Muscle of back (tissue), 3 donors: ENCODE measurements at regions not wholly inside any gene's neighbourhood (a gene's known extent, or its start where the extent isn't known, plus 50 kb on each side); places are given as distances from the start of the nearest gene placed in this dataset.
A peak's percentile ranks its signal among the peaks of the same experiment; 100 is the strongest.
"Not testable (repeated sequence)": the region's sequence is repeated elsewhere in the genome, so short reads cannot be mapped to it uniquely, and the experiment has no call there.

Experiments used
- DNase-seq, 3 donors: peaks; one replicate each; pipeline versions ENCODE4 v3.0.0 to v3.0.0-alpha.2; 2013

DNA sequence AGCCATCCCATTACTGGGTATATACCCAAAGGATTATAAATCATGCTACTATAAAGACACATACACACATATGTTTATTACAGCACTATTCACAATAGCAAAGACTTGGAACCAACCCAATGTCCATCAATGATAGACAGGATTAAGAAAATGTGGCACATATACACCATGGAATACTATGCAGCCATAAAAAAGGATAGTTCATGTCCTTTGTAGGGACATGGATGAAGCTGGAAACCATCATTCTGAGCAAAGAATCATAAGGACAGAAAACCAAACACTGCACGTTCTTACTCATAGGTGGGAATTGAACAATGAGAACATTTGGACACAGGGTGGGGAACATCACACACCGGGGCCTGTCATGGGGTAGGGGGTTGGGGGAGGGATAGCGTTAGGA, 60.3 kb upstream of the NMU start:
- not testable (repeated sequence) for DNase-seq

DNA sequence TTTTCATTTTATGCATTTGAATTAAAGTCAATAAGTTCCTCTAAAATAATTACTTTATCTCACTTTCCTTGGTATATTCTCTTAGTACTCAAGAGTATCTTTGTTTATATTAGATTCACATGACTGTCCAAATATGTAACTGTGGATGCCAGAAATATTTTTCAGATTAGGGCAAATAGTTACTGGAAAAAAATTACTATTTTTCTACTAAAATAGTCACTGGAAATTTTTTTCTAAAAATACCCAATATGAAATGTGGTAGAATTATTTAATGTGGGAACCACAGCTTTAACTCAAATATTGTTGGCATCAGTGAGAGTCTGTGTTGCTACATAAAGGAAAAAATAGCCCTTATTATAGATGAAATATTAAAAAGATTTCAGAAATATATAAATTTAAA, 70.4 kb upstream of the NMU start:
- no peak for DNase-seq

DNA sequence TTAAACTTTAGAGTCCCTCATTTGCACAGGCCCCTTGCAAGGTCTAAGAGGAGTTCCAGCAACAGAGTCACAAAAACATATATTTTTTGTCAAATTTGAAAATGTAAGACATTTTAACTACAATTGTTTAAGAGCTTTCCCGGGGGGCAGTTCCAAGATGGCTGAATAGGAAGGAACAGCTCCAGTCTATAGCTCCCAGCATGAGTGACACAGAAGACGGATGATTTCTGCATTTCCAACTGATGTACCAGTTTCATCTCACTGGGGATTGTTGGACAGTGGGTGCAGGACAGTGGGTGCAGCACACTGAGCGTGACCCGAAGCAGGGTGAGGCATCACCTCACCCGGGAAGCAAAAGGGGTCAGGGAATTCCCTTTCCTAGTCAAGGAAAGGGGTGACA, 71.4 kb upstream of the NMU start:
- DNase-seq, result no peak

DNA sequence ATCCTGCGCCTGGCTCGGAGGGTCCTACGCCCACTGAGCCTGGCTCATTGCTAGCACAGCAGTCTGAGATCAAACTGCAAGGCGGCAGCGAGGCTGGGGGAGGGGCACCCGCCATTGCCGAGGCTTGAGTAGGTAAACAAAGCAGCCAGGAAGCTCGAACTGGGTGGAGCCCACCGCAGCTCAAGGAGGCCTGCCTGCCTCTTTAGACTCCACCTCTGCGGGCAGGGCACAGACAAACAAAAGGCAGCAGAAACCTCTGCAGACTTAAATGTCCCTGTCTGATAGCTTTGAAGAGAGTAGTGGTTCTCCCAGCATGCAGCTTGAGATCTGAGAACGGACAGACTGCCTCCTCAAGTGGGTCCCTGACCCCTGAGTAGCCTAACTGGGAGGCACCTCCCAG, 71.9 kb upstream of the NMU start:
- DNase-seq, result not testable (repeated sequence)

DNA sequence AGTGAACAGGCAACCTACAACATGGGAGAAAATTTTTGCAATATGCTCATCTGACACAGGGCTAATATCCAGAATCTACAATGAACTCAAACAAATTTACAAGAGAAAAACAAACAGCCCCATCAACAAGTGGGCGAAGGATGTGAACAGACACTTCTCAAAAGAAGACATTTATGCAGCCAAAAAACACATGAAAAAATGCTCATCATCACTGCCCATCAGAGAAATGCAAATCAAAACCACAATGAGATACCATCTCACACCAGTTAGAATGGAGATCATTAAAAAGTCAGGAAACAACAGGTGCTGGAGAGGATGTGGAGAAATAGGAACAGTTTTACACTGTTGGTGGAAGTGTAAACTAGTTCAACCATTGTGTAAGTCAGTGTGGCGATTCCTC, 76.7 kb upstream of the NMU start:
- not testable (repeated sequence) for DNase-seq

- DNase-seq, result no peak
These were observed 85.6 kb upstream of the NMU start for GRCh38 chr4:55721651-55722050.

DNA sequence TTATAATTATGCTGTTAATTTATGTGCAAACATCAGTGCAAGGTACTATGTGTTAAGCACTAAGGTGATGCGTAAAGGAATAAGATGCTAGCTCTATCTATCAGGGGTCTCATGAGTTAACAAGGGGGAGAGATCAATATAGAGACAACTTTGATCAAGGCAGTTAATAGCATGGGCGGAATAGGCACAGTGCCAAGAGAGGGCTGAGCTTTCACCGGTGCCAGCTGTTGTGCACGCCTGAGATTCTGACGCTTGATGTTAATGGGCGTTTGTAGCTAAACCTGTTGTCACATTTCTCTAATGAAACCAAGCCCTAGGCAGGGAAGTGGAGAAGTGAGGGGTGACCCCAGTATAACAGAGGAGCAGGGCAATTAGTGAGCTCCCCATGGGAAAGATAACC, 86.0 kb upstream of the NMU start:
- no peak for DNase-seq

DNA sequence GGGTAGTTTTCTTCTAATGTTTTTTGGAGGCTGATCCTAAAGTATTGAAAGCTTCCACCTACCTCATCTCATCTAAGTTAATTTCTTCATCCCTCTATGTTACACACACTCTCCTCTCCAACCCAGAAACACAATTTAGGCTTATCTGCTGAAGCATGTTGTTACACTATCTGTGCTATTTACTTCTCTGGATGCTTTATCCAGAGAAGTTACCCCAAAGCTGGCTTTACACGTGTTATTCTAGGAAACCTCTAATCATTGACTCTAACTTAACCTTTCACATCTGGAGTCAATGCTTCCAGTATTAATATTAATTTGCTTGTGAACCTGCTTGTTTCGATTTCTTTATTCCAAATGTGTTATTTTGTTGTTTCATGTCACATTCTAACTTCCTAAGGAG, 87.3 kb upstream of the NMU start:
- no peak for DNase-seq

GRCh38 chr4:55725057-55725456, 89.0 kb upstream of the NMU start:
- DNase-seq, result no peak

DNA sequence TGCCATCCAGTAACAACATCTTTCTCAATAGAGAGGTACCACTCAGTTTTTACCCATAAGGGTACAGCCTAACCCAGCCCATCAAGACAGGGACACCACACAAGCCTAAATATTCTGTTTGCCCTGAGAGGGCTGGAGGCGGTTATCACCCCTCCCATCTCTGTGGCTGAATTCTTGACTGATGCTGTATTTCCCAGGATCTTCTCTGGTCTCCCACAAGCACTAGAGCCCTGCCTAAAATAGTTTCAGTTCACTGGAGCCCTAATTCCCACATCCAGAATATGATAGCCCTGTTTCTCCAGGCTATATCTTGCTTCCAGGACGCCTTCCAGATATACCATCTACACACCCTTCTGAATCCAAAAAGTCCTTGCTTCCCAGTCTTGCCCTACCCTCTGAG, 91.6 kb upstream of the NMU start:
- no peak for DNase-seq

DNA sequence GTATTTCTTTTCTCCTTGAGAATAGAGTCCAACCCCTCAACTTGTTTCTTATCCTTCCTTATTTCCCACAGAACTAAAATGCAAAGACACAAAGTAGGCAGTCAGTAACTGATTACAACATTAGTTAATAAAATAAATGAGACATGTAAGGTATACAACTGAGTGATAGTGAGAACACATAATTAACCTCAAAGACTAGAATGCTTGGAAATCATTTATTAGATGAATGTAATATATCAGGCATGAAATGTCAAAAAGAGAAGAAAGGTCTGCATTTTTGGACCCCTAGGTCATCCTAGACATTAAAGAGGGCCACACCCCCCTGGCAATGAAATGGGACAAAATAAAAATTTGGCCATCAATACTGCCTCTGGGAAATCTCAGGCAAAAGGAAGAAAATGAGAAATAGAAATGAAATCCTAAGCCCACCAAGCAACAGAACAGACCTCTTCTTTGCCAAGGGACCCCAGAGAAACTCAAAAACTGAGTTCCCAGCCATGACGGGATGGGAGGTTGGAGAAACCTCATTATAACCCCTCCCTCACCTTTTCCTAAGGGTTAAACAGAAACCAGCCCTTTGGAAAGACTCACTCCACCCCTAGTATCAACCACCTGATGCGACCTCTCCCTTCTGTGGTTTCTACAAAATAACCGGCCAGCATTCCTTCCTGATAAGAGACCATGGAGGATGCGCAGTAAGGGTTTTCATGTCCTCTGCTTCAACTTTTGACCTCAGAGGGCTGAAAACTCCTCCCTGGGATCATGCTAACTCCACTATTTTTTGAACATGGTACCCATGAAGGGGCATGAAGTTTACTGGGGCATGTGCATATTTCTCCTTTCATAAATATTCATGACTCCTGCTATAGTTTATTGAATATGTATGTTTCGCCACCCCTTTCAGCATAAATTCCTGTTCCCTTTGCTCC, 90.0 kb upstream of the EXOC1L start:
- no peak for DNase-seq

- DNase-seq, result no peak
These were observed 89.2 kb upstream of the EXOC1L start for GRCh38 chr4:55730280-55730931.

- no peak for DNase-seq
These were observed 87.6 kb upstream of the EXOC1L start for GRCh38 chr4:55731959-55732358.

GRCh38 chr4:55732864-55733263, 86.7 kb upstream of the EXOC1L start:
- no peak for DNase-seq

DNA sequence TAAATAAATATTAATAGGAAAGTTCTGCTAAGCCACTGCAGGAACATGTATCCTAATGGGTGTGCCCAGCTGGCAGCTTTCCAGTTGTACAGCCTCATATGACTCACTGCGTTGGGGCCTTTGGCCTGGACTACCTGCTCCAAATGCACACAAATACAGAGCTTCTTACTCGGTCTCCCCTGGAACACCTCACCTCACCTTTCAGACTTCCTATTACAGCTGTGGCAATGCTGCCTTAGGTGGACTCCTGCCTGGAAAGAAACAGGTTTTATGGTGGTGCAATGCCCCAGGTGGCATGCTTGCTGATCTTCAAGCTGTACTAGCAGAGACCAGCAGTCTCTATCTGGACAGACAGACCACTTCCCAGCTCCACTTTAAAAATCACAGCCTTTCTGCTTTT, 85.7 kb upstream of the EXOC1L start:
- DNase-seq, result peak; percentile 6 to 23 (median 6)

DNA sequence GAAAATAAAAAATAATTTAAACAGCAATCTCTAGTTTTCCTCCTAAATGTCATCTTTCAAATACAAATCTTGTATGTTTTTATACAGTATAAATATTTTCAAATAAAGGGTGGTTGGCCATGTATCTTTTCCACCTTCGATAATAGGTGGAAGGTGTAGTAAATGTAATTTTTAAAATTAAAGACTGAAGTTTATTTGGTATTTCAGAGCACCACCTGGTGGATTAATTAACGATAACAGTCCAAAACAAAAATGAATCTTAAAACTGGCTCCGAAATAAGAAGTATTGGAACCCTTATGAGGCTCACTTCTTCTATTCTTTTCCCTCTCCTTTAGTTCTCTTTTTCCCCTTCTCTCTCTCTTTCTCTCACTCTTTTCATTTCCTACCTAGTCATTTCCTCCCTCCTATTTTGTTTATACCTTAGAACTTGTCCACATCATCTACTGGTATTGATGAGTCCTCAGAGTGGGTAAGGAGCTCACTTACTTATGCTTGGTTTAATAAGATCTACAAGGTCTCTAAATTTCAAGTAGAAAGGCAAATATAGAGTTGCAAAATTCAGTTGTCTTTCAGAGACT, 82.9 kb upstream of the EXOC1L start:
- DNase-seq, result no peak

DNA sequence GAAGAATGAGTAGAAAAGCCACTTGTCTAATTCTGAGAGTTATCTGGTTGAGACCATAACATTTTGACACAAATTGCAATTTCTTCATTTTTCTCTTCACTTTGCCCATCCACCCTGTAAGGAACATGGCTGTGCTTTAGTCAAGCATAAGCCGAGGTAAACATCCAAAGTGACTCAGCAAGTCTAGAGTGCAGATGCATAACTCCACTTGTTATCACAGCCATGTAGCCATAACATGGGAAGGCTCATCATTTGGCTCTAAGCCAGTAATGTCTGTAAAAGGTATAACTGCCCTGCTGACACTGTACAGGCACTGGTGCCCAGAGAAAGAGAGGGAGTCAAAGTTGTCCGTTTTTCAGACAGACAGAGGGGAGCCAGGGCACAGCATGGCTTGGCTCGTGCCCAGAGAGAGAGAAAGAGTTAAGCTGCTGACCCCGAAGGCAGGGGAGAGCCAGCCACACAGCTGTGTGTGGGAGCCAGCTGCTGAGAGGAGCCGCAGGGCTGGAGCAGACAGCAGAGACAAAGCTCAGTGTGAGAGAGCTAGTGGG, 76.9 kb upstream of the EXOC1L start:
- peak in 2 of 3 donors; percentile 6 to 57 for DNase-seq

- DNase-seq, result no peak
These were observed 75.2 kb upstream of the EXOC1L start for GRCh38 chr4:55744369-55744768.

GRCh38 chr4:55745014-55745413, 74.6 kb upstream of the EXOC1L start:
- DNase-seq, result no peak

DNA sequence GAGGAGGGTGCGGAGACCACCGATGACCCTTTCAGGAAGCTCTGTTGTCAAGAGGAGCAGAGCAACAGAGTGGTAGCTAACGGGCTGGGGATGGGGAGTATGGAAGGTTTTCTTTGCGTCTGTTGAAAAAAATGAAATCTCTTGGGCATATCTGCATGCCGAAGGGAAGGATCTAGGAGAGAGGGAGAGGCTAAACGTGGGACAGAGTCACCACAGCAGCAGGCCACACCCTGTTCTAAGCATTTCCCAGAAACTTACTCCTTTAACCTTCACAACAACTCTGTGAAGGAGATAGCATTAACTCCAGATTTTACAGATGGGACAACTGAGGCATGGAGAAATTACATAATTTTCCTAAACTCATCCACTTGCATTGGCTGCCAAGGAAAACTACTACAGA, 71.8 kb upstream of the EXOC1L start:
- no peak for DNase-seq

- no peak for DNase-seq
These were observed 69.9 kb upstream of the EXOC1L start for GRCh38 chr4:55749666-55750065.

DNA sequence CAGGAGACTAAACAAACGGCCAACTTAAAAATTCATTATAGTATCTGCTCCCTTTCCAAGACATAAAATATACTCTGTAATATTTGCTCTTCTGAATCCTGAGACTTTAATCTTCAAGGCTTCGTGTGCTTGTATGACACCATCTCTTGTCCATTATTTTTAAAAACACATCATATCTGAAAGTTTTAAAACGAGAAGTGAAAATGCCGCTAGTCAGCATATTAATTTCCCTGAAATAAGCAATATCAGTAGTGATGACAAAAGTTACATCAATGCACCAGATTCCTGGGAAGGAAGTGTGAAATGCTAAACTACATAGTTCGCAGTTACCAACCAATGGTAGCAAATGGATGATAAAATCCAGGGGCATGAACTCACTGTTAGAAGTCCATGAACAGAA, 66.8 kb upstream of the EXOC1L start:
- DNase-seq, result no peak

GRCh38 chr4:55753856-55754255, 65.7 kb upstream of the EXOC1L start:
- no peak for DNase-seq
